ENCODE measurements at regions not wholly inside any gene's neighbourhood (a gene's known extent, or its start where the extent isn't known, plus 50 kb on each side); places are given as distances from the start of the nearest gene placed in this dataset.

DNA sequence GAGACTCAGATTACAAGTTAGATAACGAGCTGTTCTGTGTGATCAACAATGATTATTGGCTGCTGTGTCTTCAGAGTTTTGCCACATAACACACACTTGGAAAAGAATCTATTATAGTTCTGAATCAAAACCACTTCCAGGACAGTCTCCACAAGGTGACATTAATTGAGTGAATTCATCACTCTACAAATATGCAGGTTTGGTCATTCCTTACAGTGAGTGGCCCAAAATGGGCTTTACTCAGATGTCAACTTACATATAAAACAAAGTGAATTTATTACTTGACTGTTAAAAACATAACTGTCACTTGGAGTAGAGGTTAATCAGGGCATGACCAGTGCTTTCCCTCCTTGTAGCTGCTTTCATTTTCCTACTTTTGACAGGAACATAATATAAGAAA is 984.3 kb downstream of the REEP3 start:
- TF ChIP-seq, protein P1, sequence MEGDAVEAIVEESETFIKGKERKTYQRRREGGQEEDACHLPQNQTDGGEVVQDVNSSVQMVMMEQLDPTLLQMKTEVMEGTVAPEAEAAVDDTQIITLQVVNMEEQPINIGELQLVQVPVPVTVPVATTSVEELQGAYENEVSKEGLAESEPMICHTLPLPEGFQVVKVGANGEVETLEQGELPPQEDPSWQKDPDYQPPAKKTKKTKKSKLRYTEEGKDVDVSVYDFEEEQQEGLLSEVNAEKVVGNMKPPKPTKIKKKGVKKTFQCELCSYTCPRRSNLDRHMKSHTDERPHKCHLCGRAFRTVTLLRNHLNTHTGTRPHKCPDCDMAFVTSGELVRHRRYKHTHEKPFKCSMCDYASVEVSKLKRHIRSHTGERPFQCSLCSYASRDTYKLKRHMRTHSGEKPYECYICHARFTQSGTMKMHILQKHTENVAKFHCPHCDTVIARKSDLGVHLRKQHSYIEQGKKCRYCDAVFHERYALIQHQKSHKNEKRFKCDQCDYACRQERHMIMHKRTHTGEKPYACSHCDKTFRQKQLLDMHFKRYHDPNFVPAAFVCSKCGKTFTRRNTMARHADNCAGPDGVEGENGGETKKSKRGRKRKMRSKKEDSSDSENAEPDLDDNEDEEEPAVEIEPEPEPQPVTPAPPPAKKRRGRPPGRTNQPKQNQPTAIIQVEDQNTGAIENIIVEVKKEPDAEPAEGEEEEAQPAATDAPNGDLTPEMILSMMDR (IDR thresholded peaks at IDR 0.05; ENCODE audit: low read length), result no peak
- TF ChIP-seq EZH2 (IDR thresholded peaks at IDR 0.05; ENCODE audit: borderline replicate concordance, low read length), result no peak
- no peak overlapping the region for H3K4me3 ChIP-seq (ENCODE audit: low read depth, low read length, poor library complexity, severe bottlenecking)
- H3F3A ChIP-seq (ENCODE audit: insufficient read depth, low read length), result no peaks in the 10 kb centered on the region
- no peaks in the 10 kb centered on the region for H3K9me3 ChIP-seq (ENCODE audit: low read length)
- H4K20me1 ChIP-seq (ENCODE audit: insufficient read depth, low read length), result no peaks in the 10 kb centered on the region
- H3K27me3 ChIP-seq (ENCODE audit: insufficient read depth, low read length), result no peaks in the 10 kb centered on the region
- H2AFZ ChIP-seq (ENCODE audit: low read length), result no peak overlapping the region
- no peaks in the 10 kb centered on the region for H3K4me1 ChIP-seq (ENCODE audit: insufficient read depth, low read length, severe bottlenecking)
- H3K4me2 ChIP-seq (ENCODE audit: low read length), result no peak overlapping the region
- H3K79me2 ChIP-seq (ENCODE audit: insufficient read depth, low read length), result no peaks in the 10 kb centered on the region
- no peaks in the 10 kb centered on the region for H3K36me3 ChIP-seq (ENCODE audit: insufficient read depth, low read length)
- no peaks in the 10 kb centered on the region for H3K9me2 ChIP-seq (ENCODE audit: low read depth, low read length)
- no peak overlapping the region for H3K27ac ChIP-seq (ENCODE audit: low read depth, low read length, poor library complexity, severe bottlenecking)
- H3K9ac ChIP-seq (ENCODE audit: low read length), result no peak overlapping the region

DNA sequence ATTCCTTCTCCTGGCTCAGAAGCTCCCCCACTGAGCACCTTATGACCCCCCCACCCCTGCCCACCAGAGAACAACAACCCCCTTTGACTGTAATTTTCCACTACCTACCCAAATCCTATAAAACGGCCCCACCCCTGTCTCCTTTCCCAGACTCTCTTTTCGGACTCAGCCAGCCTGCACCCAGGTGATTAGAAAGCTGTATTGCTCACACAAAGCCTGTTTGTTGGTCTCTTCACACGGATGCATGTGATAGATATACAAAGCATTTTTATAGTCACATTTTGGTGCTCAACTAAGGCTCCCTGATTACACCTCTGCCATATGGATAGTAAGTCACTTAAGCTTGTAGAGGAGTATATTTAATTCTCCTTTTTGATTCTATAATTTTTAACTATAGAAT is 985.8 kb downstream of the REEP3 start:
- H3K36me3 ChIP-seq (ENCODE audit: insufficient read depth, low read length), result no peaks in the 10 kb centered on the region
- no peaks in the 10 kb centered on the region for H3K9me3 ChIP-seq (ENCODE audit: low read length)
- H2AFZ ChIP-seq (ENCODE audit: low read length), result no peak overlapping the region
- H3K9me2 ChIP-seq (ENCODE audit: low read depth, low read length), result no peaks in the 10 kb centered on the region
- H3K4me1 ChIP-seq (ENCODE audit: insufficient read depth, low read length, severe bottlenecking), result no peaks in the 10 kb centered on the region
- H3K4me3 ChIP-seq (ENCODE audit: low read depth, low read length, poor library complexity, severe bottlenecking), result no peak overlapping the region
- H3F3A ChIP-seq (ENCODE audit: insufficient read depth, low read length), result no peaks in the 10 kb centered on the region
- no peak overlapping the region for H3K4me2 ChIP-seq (ENCODE audit: low read length)
- H4K20me1 ChIP-seq (ENCODE audit: insufficient read depth, low read length), result no peaks in the 10 kb centered on the region
- no peaks in the 10 kb centered on the region for H3K79me2 ChIP-seq (ENCODE audit: insufficient read depth, low read length)
- H3K27ac ChIP-seq (ENCODE audit: low read depth, low read length, poor library complexity, severe bottlenecking), result no peak overlapping the region
- TF ChIP-seq, protein P1 (IDR thresholded peaks at IDR 0.05; ENCODE audit: low read length), result no peak
- TF ChIP-seq EZH2 (IDR thresholded peaks at IDR 0.05; ENCODE audit: borderline replicate concordance, low read length), result no peak
- no peaks in the 10 kb centered on the region for H3K27me3 ChIP-seq (ENCODE audit: insufficient read depth, low read length)
- no peak overlapping the region for H3K9ac ChIP-seq (ENCODE audit: low read length)

DNA sequence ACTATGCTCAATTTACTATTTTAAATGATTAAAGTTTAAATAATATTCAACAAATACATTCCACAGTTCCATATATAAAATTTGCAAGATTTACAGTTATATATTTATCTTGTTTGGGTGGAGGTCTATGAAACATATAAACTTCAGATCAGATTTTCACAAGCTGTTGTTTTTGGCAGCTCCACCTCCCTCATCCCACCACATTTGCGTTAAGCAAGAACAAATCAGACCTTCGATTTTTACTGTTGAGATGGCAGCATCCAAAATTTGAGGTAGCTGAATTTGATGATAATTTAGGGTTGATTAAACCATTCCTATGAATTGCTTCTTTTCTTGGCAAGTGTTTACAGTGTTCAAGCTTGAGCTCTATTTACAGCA is 986.4 kb downstream of the REEP3 start:
- Histone ChIP-seq H3K27ac (ENCODE audit: low read depth, low read length, poor library complexity, severe bottlenecking) (no peak overlapping the region), H2AFZ (ENCODE audit: low read length) (no peak overlapping the region), H3K9me3 (ENCODE audit: low read length) (no peaks in the 10 kb centered on the region), H3K4me1 (ENCODE audit: insufficient read depth, low read length, severe bottlenecking) (no peaks in the 10 kb centered on the region), H3K9me2 (ENCODE audit: low read depth, low read length) (no peaks in the 10 kb centered on the region), H3K36me3 (ENCODE audit: insufficient read depth, low read length) (no peaks in the 10 kb centered on the region), H3F3A (ENCODE audit: insufficient read depth, low read length) (no peaks in the 10 kb centered on the region), H3K27me3 (ENCODE audit: insufficient read depth, low read length) (no peaks in the 10 kb centered on the region), H3K4me3 (ENCODE audit: low read depth, low read length, poor library complexity, severe bottlenecking) (no peak overlapping the region), H4K20me1 (ENCODE audit: insufficient read depth, low read length) (no peaks in the 10 kb centered on the region), H3K9ac (ENCODE audit: low read length) (no peak overlapping the region), H3K4me2 (ENCODE audit: low read length) (no peak overlapping the region), H3K79me2 (ENCODE audit: insufficient read depth, low read length) (no peaks in the 10 kb centered on the region)
- TF ChIP-seq EZH2 (IDR thresholded peaks at IDR 0.05; ENCODE audit: borderline replicate concordance, low read length), result no peak
- TF ChIP-seq, protein P1 (IDR thresholded peaks at IDR 0.05; ENCODE audit: low read length), result no peak
